ENCODE measurements at regions not wholly inside any gene's neighbourhood (a gene's known extent, or its start where the extent isn't known, plus 50 kb on each side); places are given as distances from the start of the nearest gene placed in this dataset.

DNA sequence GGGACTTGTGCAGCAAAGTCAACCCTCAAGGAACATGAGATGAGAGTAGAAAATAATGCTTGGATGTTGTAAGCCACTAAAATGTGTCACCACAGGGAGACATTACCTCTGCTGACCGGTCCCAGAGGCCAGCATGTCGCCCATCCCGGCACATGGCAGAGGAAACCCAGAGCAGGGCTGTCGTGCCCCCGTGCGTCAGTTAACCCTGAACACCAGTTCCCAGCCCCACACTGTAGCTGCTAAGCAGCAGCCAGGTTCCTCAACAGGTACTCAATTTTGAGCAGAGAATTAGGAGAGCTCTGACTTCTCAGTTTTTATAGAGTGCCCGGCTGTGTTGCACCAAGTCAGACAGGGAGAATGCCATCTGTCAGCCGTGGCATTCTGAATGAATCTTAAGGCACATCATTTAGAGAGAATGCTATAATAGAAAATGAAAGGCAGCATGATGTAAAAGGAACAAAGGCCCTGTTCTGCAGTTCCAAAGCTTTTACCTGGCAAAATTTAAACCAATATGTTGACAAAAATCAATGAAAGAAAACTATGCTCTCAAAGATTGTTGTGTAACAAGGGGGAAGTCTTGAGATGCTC, 307.9 kb downstream of the METTL4 start:
- H3K9me3 Mint-ChIP-seq: no peaks in the 10 kb centered on the region
- H3K4me3 Mint-ChIP-seq: no peak overlapping the region
- POLR2A ChIA-PET: no interaction called here
- DNase-seq: no peak
- no peaks in the 10 kb centered on the region for H3K36me3 Mint-ChIP-seq
- H3K4me1 Mint-ChIP-seq: no peaks in the 10 kb centered on the region
- H3K27me3 Mint-ChIP-seq: peaks cover 4% of the 10 kb centered on the region
- ATAC-seq (ENCODE audit: low read depth): no peak
- H3K27ac Mint-ChIP-seq: no peak overlapping the region

DNA sequence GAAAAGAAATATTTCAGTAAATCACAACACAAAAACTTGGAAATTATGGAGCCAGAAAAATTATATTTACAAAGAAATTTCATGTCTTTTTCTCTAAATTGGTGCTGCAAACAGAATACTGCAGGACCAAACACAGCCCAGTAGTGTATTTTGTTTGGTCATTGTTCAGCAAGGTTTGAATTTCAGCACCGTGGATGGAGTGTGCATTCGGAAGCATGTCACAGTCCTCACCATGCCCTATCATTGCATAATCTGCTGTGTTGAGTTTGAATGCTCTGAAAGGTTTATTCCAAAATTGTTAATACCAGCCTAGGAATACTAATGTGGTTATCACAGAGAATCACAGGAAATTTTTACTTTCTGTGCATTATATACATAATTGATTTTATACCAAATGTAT, 296.7 kb downstream of the METTL4 start:
- no peaks in the 10 kb centered on the region for H3K4me1 Mint-ChIP-seq
- no peak overlapping the region for H3K27ac Mint-ChIP-seq
- DNase-seq (no peak), ATAC-seq (ENCODE audit: low read depth) (no peak)
- H3K36me3 Mint-ChIP-seq: no peaks in the 10 kb centered on the region
- no peak overlapping the region for H3K4me3 Mint-ChIP-seq
- POLR2A ChIA-PET: no interaction called here
- peaks cover 4% of the 10 kb centered on the region for H3K27me3 Mint-ChIP-seq
- H3K9me3 Mint-ChIP-seq: no peaks in the 10 kb centered on the region

DNA sequence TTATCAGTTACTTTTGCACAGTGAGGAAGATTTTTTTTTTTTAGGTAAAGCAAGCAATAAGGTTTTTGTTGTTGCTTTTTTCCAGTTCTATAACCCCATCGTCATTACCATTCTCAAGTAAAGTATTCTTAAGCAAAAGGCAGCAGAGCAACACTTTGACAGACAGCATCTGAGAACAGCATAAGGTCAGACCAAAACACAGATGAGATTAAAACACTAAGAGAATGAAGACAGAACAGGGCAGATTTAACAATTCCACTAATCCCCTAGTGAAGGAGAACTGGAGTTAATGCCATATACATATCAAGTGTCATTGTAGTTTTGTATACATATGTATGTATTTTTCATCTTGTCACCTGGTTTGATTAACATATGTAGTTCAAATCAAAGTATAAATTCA, 290.2 kb downstream of the METTL4 start:
- POLR2A ChIA-PET: no interaction called here
- H3K27ac Mint-ChIP-seq: no peak overlapping the region
- DNase-seq (no peak), ATAC-seq (ENCODE audit: low read depth) (no peak)
- H3K36me3 Mint-ChIP-seq: no peaks in the 10 kb centered on the region
- no peaks in the 10 kb centered on the region for H3K4me1 Mint-ChIP-seq
- no peaks in the 10 kb centered on the region for H3K9me3 Mint-ChIP-seq
- peaks cover 1% of the 10 kb centered on the region for H3K27me3 Mint-ChIP-seq
- no peak overlapping the region for H3K4me3 Mint-ChIP-seq

- no peaks in the 10 kb centered on the region for H3K9me3 Mint-ChIP-seq
- ATAC-seq (ENCODE audit: low read depth) (no peak), DNase-seq (no peak)
- POLR2A ChIA-PET: no interaction called here
- peaks cover 1% of the 10 kb centered on the region for H3K27me3 Mint-ChIP-seq
- H3K4me3 Mint-ChIP-seq: no peak overlapping the region
- no peaks in the 10 kb centered on the region for H3K36me3 Mint-ChIP-seq
- no peaks in the 10 kb centered on the region for H3K4me1 Mint-ChIP-seq
- H3K27ac Mint-ChIP-seq: no peak overlapping the region
These were observed 289.6 kb downstream of the METTL4 start for GRCh38 chr18:2281523-2282199.

DNA sequence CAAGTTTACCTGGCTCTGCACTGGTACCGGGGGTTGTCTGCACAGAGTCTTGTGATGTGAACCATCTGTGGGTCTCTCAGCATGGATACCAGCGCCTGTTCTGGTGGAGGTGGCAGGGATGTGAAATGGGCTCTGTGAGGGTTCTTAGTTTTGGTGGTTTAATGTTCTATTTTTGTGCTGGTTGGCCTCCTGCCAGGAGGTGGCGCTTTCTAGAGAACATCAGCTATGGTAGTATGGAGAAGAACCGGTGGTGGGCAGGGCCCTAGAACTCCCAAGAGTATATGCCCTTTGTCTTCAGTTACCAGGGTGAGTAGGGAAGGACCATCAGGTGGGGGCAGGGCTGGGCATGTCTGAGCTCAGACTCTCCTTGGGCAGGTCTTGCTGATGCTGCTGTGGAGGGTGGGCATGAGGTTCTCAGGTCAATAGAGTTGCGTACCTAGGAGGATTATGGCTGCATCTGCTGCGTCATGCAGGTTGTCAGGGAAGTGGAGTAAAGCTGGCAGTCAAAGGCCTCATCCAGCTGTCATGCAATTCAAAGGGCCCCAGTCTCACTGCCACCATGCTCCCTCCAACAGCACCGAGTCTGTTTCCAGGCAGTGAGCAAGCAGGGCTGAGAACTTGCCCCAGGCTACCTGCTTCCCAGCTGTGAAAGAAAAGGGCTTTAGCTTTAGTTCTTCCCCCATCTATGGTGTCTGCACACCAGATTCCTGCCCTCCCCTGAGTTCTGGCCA, 278.0 kb downstream of the METTL4 start:
- Mint-ChIP-seq H3K27ac (no peak overlapping the region), H3K36me3 (no peaks in the 10 kb centered on the region), H3K4me3 (no peak overlapping the region), H3K9me3 (no peaks in the 10 kb centered on the region), H3K27me3 (peaks cover 4% of the 10 kb centered on the region), H3K4me1 (no peaks in the 10 kb centered on the region)
- no peak for DNase-seq
- POLR2A ChIA-PET: no interaction called here
- ATAC-seq (ENCODE audit: low read depth): no peak

- Mint-ChIP-seq H3K4me1 (no peaks in the 10 kb centered on the region), H3K27ac (no peak overlapping the region), H3K4me3 (no peak overlapping the region), H3K9me3 (no peaks in the 10 kb centered on the region), H3K27me3 (peaks cover 8% of the 10 kb centered on the region), H3K36me3 (no peaks in the 10 kb centered on the region)
- POLR2A ChIA-PET: no interaction called here
- ATAC-seq (ENCODE audit: low read depth) (no peak), DNase-seq (no peak)
These were observed 270.0 kb downstream of the METTL4 start for GRCh38 chr18:2301316-2301715.

DNA sequence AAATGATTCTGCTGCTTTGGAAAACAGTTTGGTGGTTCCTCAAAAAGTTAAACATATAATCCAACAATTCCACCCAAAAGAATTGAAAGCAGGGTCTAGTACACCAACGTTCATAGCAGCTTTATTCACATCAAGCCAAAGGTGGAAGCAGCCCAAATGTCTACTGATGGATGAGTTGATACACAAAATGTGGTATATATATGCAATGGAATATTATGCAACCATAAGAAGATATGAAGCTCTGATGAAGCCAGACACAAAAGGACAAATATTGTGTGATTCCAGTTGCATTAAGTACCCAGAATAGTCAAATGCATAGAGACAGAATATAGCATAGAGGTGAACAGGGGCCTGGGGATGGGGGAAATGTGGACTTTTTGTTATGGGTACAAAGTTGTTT, 269.3 kb downstream of the METTL4 start:
- POLR2A ChIA-PET: no interaction called here
- Mint-ChIP-seq H3K27me3 (peaks cover 8% of the 10 kb centered on the region), H3K4me3 (no peak overlapping the region), H3K9me3 (no peaks in the 10 kb centered on the region), H3K4me1 (no peaks in the 10 kb centered on the region), H3K36me3 (no peaks in the 10 kb centered on the region), H3K27ac (no peak overlapping the region)
- no peak for DNase-seq
- ATAC-seq (ENCODE audit: low read depth): no peak

DNA sequence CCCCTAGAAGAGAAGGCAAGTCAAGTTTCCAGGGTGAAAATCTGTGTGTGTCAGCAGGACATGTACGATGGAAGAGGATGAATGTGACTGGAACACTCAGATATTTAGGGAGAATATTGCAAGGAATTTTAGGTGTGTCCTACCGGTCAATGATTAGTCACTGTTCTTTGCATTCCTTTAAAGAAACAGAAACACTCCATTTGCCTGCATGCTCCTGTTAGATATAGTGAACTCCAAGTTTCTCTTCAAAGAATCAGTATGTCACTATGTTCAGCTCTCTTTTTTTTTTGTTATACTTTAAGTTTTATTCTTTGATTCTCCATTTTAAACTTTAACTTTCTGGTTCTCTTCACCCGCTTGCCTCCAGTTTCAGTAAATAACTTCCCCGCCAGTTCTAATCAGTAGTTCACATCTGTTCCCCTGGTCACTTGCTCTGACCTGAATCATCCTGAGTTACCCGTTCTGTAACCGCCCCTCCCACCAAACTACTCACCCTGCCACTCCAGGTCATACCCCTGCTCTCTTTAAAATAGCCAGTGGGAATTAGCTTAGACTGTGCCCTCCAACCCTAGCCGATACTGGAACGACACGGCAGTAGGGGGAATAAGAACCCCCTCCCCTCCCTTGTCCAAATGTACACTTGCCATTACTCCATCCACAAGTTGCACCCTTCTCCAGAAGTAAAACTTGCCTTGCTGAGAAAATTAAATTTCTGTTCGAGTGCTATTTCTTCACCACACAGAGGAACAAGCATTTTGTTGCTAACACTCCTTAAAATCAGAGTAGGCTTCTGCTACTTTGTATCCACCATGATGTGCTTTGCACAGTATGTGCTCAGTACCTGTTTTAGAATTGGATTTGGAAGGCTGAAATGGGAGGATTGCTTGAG, 268.4 kb downstream of the METTL4 start:
- no peak for DNase-seq
- Mint-ChIP-seq H3K4me1 (no peaks in the 10 kb centered on the region), H3K27me3 (peaks cover 8% of the 10 kb centered on the region), H3K27ac (no peak overlapping the region), H3K4me3 (no peak overlapping the region), H3K9me3 (no peaks in the 10 kb centered on the region), H3K36me3 (no peaks in the 10 kb centered on the region)
- ATAC-seq (ENCODE audit: low read depth): no peak
- POLR2A ChIA-PET: no interaction called here

GRCh38 chr18:2303517-2304238, 267.6 kb downstream of the METTL4 start:
- H3K27me3 Mint-ChIP-seq: peaks cover 12% of the 10 kb centered on the region
- no peak for ATAC-seq (ENCODE audit: low read depth)
- H3K4me1 Mint-ChIP-seq: no peaks in the 10 kb centered on the region
- DNase-seq: no peak
- H3K27ac Mint-ChIP-seq: no peak overlapping the region
- no peaks in the 10 kb centered on the region for H3K36me3 Mint-ChIP-seq
- H3K4me3 Mint-ChIP-seq: no peak overlapping the region
- no peaks in the 10 kb centered on the region for H3K9me3 Mint-ChIP-seq
- POLR2A ChIA-PET: no interaction called here

- no peaks in the 10 kb centered on the region for H3K9me3 Mint-ChIP-seq
- no peak for DNase-seq
- no peak for ATAC-seq (ENCODE audit: low read depth)
- no peaks in the 10 kb centered on the region for H3K4me1 Mint-ChIP-seq
- H3K36me3 Mint-ChIP-seq: no peaks in the 10 kb centered on the region
- no peak overlapping the region for H3K27ac Mint-ChIP-seq
- POLR2A ChIA-PET: no interaction called here
- H3K27me3 Mint-ChIP-seq: peaks cover 12% of the 10 kb centered on the region
- no peak overlapping the region for H3K4me3 Mint-ChIP-seq
These were observed 266.7 kb downstream of the METTL4 start for GRCh38 chr18:2304378-2305175.

DNA sequence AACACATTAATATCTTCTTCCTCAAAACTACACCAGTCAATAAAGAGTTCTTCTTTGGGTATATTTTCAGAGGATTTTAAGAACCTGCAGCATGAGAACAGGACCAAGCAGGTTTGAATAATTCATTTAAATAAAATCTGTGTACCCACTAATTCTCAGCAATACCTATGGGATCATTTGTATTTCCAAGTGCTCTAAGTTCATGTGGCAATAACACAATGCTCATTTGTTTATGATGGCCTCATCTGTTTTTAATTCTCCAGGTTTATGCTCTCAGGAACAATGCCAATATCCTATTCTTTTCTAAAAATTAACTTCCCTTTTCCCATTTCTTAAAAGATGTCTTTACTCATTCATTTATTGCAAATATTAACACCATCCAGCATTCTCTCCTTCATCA, 264.7 kb downstream of the METTL4 start:
- ATAC-seq (ENCODE audit: low read depth): no peak
- DNase-seq: no peak
- Mint-ChIP-seq H3K9me3 (no peaks in the 10 kb centered on the region), H3K4me3 (no peak overlapping the region), H3K36me3 (no peaks in the 10 kb centered on the region), H3K27me3 (peaks cover 12% of the 10 kb centered on the region), H3K4me1 (no peaks in the 10 kb centered on the region), H3K27ac (no peak overlapping the region)
- POLR2A ChIA-PET: no interaction called here

DNA sequence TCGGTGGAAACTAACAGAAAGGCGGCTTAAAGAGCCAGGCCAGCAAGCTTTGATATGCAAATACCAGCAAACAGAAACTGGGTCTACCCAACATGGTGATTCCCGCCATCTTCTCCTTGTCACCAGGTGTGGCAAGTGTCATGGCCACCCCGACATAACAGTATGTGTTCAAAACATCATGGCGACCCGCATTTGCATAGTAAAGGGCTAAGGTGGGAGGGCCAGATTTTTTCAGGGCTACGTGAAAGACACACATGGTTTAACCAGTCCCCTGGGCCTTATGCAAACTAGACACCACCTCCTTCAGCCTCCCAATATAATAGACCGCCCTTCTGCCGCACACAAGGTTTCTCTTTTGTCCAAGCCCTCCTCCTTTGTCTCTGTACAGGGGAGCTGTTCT, 260.4 kb downstream of the METTL4 start:
- Mint-ChIP-seq H3K27me3 (peaks cover 10% of the 10 kb centered on the region), H3K27ac (no peak overlapping the region), H3K4me3 (no peak overlapping the region), H3K36me3 (no peaks in the 10 kb centered on the region), H3K9me3 (no peaks in the 10 kb centered on the region), H3K4me1 (no peaks in the 10 kb centered on the region)
- DNase-seq (no peak), ATAC-seq (ENCODE audit: low read depth) (no peak)
- POLR2A ChIA-PET: no interaction called here

Data from activated naive CD8-positive, alpha-beta T cell treated with anti-CD3 and anti-CD28 coated beads, Interleukin-2, amount 10 ng/mL, durations not matched to agents 7 days and 5 days (primary cell).